Jurkat, Clone E6-1 (cell line): ENCODE measurements at regions not wholly inside any gene's neighbourhood (a gene's known extent, or its start where the extent isn't known, plus 50 kb on each side); places are given as distances from the start of the nearest gene placed in this dataset.

ENCODE experiments used
- DNase-seq: peaks from one replicate; pipeline ENCODE4 v3.0.0-alpha.2; 2011; ENCODE audit warnings: low read depth, low spot score
- H3K4me3 ChIP-seq: 2 replicates; pipeline ENCODE4 v1.5.1; 2011; ENCODE audit warnings: mild to moderate bottlenecking, low read length, control low read depth, moderate library complexity

- H3K4me3 ChIP-seq, result no peak overlapping the region
- DNase-seq, result no peak
Measured at GRCh38 chr6:137651591-137652335, 157.6 kb upstream of the OLIG3 start.

GRCh38 chr6:137652961-137653705 lies 158.9 kb upstream of the OLIG3 start:
- DNase-seq, result no peak
- H3K4me3 ChIP-seq, result no peak overlapping the region

GRCh38 chr6:137653706-137654059 lies 159.5 kb upstream of the OLIG3 start:
- H3K4me3 ChIP-seq, result no peak overlapping the region
- DNase-seq, result no peak

- DNase-seq, result no peak
- no peak overlapping the region for H3K4me3 ChIP-seq
Measured at GRCh38 chr6:137654365-137654981, 160.3 kb upstream of the OLIG3 start.

- no peak for DNase-seq
- no peak overlapping the region for H3K4me3 ChIP-seq
Measured at GRCh38 chr6:137655291-137655690, 161.1 kb upstream of the OLIG3 start.

- H3K4me3 ChIP-seq, result no peak overlapping the region
- DNase-seq, result no peak
Measured at GRCh38 chr6:137656735-137657134, 162.5 kb upstream of the OLIG3 start.

GRCh38 chr6:137657351-137657911 lies 163.2 kb upstream of the OLIG3 start:
- DNase-seq, result peak; percentile 64
- no peak overlapping the region for H3K4me3 ChIP-seq

GRCh38 chr6:137658287-137658686 lies 164.1 kb upstream of the OLIG3 start:
- DNase-seq, result no peak
- H3K4me3 ChIP-seq, result no peak overlapping the region

GRCh38 chr6:137659871-137660270 lies 165.7 kb upstream of the OLIG3 start:
- no peak overlapping the region for H3K4me3 ChIP-seq
- no peak for DNase-seq

- DNase-seq, result no peak
- H3K4me3 ChIP-seq, result no peak overlapping the region
Measured at GRCh38 chr6:137660296-137660731, 166.1 kb upstream of the OLIG3 start.

- H3K4me3 ChIP-seq, result no peak overlapping the region
- DNase-seq, result peak; percentile 43
Measured at GRCh38 chr6:137661601-137662000, 167.4 kb upstream of the OLIG3 start.

GRCh38 chr6:137664183-137664582 lies 170.0 kb upstream of the OLIG3 start:
- no peak overlapping the region for H3K4me3 ChIP-seq
- DNase-seq, result no peak

- no peak for DNase-seq
- H3K4me3 ChIP-seq, result no peak overlapping the region
Measured at GRCh38 chr6:137665342-137665934, 171.2 kb upstream of the OLIG3 start.

- no peak for DNase-seq
- no peak overlapping the region for H3K4me3 ChIP-seq
Measured at GRCh38 chr6:137666202-137666774, 172.1 kb upstream of the OLIG3 start.

- H3K4me3 ChIP-seq, result no peak overlapping the region
- no peak for DNase-seq
Measured at GRCh38 chr6:137673603-137674002, 179.4 kb upstream of the OLIG3 start.

- H3K4me3 ChIP-seq, result no peak overlapping the region
- no peak for DNase-seq
Measured at GRCh38 chr6:137676888-137677287, 182.7 kb upstream of the OLIG3 start.

GRCh38 chr6:137677709-137678108 lies 183.5 kb upstream of the OLIG3 start:
- no peak overlapping the region for H3K4me3 ChIP-seq
- DNase-seq, result no peak

- no peak overlapping the region for H3K4me3 ChIP-seq
- no peak for DNase-seq
Measured at GRCh38 chr6:137678451-137678850, 184.3 kb upstream of the OLIG3 start.

GRCh38 chr6:137680705-137681346 lies 186.2 kb upstream of the TNFAIP3 start:
- DNase-seq, result no peak
- no peak overlapping the region for H3K4me3 ChIP-seq
